ENCODE measurements at regions not wholly inside any gene's neighbourhood (a gene's known extent, or its start where the extent isn't known, plus 50 kb on each side); places are given as distances from the start of the nearest gene placed in this dataset.

DNA sequence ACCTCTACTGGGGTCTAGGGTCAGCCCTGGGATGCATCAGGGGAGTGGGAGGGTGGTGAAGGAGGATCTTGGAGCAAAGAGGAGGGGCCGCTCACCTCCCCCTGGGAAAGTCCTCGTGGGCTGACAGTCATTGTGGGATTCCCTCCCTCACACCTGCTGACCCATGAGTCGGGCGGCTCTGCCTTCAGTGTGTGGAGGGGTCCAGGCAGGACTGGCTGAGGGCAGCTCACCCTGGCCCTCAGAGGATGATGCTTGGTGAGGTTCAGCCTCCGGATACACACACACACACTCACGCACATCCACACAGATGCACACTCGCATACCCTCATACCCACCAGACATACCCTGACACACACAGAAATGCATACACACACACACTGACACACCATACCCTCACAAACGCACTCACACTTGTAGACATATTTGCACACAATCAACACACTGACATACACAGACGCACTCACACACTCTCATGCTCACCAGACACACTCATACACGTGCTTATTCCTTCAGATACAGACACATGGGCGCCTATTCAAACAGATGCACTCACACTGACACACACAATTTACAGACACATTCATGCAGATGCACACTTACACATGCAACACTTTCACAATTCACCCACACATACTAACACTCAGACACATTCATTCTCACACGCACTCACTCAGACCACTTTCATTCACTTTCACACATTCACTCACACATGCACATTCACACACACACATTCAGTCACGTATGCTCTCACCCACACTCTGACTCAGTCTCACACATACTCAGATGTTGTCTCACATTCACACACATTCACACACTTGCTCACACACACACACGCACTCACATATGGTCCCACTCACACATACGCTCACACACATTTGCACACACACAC lies 105.1 kb upstream of the RPL38 start:
- DNase-seq: no peak

DNA sequence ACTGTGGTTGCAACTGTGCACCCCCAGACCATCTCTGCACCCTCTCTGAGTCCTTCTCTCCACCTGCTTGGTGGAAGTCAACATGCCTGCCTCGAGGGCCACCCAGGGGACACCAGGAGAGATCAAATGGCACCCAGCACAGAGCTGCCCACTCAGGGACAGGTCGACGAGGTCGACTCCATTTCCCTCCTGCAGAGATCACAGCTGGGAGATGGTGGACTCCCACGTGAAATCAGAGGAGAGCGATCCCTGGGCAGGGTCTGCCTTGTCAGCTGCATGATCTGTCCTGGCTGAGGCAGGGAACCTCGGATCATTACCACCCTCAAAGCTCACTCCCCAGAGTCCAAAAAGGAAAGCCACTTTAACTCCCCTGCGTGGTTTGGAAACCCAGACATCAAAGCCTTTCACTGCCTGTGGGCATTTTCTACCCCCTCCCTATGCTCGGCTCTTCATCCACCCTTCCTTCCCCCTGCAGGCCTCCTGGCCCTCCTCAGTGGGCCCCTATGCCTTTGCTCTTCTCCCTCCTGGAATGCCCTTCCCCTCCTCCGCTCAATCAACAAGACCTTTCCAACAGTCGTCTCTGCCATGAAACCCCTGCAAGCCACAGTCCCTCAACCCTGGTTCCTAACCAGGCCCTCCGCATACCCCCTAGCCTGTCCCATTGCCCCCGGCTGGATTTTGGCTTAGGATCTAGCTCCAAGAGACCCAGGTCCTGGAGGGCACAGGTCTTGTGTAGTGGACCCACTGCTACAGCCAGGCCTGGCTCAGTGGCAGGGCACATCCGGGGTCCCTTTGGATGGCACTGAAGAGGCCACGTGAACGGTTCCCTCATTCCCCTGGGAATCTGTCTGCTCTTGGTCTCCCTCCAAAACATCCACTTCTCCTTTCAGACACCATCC lies 103.8 kb upstream of the RPL38 start:
- no peak for DNase-seq

DNA sequence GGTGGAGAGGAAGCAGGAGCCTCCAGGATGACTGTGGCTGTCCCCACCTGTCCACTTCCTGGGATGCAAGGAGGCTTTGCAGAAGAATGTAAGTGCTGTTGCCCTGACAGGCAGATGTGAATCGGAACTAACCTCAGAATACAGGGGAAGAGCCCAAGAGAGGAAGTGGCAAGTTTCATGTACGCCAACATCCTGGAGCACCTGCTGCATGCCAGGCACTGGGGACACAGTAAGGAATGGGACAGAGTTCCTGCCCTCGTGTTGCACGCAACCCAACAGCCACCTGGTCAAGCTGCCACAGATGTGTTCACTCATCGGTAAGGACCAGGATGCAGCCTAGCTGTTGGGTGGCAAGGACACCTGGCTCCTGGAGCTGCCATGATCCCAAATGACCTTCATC lies 98.6 kb upstream of the RPL38 start:
- no peak for DNase-seq

DNA sequence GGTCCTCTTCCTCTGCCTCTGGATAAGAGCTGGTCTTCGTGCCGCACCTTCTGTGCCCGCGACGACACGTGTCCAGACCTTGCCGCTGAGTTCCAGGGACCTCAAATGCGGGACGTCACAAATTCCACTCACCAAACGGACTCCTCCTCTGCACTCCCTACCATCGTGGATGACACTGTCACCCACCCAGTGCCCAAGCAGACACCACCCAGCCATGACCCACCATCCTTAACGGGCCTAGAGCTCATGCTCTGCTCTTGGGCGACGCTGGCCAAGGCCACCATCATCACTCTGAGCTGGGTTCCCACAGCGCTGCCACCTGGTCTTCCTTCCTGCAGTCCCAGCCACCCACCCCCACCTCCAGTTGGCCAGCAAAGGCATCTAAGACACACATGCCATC lies 96.4 kb upstream of the RPL38 start:
- DNase-seq: no peak

DNA sequence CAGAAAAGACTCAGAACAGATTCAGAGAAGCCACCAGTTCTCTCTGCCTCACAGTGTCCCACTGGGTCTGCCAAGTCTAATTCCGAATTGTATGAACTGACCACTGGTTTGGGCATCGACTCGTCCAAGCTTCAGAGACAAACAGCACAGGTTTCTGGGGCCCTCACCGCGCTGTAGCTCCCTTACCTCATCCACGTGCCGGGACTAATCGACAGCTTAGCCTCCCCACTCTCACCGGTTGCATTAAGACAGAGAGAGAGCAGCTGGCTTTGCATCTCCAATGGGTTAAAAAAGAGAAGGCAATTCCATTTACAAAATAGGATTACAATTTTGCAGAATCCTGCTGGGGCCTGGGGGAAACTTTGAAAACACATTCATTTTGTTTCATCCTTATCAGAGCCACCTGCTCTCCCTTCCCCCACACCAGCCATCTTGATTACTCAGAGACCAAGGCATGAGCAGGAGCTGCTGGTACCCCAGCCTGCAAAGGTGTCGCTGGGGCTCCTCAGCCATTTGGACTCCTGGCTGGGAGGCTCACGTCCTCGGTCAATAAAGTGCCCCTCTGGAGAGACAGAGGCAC lies 95.3 kb upstream of the RPL38 start:
- no peak for DNase-seq

DNA sequence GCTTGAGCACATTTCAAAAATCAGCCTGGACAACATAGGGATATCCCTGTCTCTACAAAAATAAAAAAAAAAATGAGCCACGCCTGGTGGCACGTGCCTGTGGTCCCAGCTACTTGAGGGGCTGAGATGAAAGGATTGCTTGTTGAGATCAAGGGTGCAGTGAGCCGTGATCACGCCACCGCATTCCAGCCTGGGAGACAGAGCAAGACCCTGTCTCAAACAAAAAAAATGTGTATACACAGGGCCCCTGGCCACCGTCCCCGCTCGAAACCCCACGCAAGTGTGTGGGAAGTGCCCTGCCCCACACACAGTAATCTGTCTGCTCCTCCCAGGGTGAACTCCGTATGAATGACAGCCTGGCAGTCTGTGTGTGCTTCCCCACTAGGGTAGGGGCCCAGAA lies 93.0 kb upstream of the RPL38 start:
- no peak for DNase-seq

DNA sequence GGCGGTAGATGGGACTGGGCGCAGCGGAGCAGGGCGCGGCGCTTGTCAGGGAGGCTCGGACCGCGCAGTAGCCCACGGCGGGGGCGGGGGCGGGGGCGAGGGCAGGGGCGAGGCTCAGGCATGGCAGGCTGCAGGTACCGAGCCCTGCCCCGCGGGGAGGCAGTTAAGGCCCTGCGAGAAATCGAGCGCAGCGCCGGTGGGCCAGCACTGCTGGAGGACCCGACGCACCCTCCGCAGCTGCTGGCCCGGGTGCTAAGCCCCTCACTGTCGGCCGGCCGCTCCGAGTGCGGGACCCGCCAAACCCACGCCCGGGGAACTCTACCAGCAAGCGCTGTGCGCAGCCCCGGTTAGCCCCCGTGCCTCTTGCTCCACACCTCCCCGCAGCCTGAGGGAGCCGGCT lies 90.2 kb upstream of the RPL38 start:
- DNase-seq: no peak

DNA sequence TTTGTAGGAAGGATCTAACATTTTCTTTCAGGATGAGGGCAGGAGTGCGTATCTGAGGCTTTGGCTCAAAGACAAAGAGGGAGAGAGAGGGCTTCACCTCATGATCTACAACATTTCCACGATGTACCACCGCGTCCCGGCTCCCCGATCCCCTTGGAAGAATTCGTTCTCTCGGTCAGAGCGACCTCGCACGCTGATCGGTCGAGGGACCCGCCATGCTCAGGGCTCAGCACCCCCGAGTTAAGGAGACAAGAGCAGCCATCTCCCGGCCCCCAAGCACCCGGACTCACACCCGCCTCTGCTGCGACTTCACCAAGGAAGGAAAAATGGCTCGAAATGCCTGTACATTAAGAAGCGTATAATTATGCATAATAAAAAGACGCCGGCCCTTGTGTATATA lies 89.5 kb upstream of the RPL38 start:
- DNase-seq: no peak

DNA sequence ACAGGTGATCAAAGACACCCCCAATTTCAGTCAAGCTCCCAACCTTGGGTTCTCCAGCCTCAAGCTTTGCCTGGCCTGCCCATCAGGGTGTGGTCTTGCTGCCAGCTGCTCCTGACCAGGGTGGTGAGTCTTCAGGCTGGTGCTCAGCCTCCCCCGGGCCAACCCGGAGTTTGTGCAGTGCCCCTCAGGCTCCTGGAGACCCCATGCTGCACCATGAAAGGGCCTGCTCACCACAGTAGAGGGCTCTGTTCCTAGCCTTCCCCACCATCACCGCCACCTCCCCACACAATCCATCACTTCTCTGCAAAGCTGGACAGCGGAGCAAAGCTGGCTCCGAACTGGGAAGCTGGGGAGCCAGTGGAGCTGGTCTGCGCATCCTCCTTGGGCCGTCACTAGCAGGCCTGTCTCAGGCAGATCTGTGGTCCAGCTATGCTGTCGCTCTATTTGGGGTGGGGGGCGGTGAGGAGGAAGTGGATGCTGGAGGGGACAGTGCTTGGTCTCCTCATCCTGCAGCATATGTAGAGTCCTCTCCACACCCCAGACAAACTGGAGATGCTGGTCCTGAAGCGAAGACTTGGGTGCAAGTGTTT lies 88.5 kb upstream of the RPL38 start:
- no peak for DNase-seq

DNA sequence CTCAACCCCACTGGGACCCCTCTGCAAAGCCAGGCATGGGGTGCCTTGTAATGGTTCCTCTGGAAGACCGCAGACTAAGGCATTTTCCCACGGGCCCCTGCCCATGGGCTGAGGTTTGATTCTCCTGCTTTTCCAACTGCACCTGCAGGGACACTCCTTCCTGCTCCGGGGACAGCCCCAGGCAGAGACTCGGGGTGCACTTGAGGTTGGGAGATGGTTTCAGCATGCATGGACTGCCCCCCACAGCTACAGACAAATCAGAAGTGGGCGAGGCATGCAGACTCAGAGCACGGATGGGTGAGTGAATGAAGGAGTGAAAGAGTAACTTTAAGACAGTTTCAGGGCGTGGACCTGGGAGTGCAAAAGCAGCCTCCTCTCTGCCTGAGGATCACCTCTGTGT lies 87.9 kb upstream of the RPL38 start:
- DNase-seq: no peak

DNA sequence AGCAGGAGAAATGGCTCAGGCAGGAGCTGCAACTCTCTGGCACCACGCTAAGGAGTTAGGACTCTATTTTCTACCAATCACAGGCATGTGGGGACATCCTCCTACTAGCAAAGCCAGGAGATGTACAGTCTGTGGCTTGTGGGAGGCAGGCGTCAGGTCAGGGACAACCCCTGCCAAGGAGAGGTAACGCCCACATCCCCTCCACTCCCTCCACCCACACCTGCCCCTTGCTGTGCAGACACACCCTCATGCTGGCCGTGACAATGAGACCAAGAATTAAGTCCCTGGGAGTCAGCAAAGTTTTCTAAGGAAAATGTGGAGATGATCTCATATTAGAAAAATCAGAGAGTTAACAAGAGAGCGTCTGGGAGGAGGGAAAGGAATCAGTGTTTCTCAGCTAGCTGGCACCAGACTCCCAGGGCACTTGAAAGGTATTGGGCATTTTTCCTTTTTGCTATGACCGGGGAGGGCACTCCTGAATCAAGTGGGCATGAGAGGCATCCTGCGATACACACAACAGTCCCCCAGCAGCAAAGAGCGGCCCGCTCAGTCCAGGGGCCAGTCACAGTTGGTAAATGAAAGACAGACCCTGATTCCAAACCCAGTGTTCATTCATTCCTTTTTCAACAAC lies 87.3 kb upstream of the RPL38 start:
- DNase-seq: no peak

DNA sequence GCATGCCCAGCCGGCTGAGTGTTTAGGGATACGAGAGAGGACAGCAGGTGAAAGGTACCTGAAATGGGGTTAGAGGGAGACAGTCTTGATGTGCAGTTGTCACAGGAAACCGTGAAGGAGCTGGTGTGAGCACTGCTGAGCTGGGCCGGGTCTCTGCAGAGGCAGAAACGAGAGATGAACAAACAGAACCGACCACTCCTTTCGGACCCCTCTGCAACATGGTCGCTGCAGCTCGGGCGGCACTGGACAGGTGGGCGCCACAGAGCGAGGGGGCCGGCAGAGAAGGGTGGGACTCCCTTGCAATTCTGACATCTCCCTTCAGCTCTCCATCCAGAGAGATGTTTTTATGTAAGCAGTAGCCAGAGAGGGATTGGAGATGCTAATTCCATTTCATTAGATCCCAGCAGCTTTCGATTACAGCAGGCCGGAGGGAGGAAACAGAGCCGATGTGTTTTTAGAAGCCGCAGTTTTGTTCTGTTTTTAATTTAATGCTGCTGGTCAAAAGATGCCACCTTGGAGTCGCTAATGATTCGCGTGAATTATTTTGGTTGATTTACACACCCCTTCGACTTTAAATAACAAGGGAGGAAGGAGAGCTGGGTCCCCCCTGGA lies 86.3 kb upstream of the RPL38 start:
- no peak for DNase-seq

DNA sequence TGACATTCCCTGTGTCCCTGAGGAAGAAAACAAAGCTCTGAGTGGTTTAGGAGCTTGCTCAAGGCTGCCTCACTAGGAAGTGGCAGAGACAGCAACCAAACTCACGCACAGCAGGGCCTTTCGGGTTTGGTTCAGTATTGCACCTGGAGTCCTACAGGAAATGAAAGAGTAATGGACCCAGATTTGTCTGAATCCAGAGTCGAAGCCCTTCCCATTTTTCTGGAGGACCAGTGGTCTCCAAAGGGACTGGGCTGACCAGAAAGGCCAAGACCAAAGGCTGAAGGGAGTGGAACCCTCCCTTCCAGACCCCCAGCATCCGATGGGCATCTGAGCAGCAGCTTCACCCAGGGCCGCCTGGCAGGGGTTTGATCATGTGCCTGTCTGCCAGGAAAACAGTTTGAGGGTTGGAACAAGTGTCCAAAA lies 85.5 kb upstream of the RPL38 start:
- no peak for DNase-seq

DNA sequence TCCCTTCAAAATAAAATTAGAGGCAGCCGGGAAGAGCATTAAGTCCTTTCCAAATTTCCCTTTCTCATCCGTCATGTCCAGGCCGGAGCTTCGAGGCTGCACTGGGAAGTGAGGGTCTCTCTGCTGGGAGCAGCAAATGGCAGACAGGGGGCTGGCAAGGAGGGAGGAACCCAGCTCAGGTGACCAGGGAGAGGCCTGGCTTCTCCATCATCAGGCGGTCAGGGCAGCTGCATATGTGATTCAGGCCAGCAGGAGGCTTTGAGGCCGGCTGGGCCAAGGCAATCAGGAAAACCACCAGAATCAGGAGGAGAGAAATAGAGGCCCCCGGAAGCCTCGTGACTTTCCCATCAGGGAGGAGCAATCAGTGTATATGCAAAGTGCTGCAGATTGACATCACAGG lies 85.0 kb upstream of the RPL38 start:
- no peak for DNase-seq

DNA sequence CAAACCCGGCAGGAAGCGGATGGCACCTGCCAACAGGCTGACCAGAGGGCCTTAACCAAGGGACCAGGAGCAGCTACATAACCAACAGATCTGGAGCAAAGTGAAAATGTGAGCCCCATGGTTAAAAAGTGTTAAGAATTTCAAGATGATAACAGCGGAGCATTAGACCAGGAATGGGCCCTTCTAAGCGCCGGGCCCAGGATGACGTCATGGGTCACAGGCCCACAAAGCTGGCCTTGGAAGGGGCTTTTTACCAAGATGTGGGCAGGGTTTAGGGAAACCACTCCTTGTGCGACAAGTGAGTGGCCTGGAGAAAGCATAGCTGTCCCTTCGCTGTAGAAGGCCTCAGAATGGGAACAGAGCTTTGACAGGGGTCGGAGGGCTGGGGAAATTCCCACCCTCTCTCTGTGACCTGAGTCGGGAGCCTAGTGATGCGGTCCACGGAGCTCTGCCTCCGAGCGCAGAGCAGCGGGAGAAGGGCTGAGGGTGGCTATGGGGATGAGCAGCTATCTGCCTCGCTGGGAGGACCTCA lies 84.4 kb upstream of the RPL38 start:
- DNase-seq: no peak

DNA sequence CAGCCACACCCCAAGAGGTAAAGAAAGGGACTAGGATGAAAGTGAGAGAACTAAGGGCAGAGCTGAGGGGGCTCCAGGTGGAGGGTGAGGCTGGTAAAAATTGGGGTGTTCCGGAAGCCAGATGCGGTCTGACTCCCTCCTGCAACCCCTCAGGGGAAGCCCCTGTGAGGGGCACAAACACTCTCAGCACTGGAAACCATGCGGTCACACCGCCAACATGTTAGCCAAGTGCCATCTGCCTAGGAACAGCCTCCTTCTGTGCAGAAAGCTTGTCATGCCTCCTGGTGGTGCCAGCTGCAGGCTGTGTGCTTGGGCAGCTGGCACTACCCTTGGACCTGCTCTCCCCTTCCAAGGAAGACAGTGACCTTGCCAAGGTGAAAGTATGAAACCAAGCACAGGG lies 83.5 kb upstream of the RPL38 start:
- no peak for DNase-seq

DNA sequence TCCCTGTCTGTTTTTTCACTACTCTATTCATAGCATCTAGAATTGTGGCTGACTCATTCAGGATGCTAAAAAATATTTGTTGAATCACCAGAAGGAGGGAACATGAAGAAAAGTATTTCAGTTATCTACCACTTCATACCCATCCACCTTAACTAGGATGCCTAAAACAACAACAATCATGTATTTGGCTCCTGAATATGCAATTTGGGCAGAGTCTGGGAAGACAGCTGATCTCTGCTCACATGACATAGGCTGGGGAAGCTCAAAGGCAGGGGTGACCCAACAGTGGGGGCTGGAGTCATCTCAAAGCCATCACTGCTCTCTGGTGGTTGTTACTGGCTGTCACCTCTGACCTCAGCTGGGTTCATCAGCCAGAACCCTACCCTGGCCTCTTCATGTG lies 80.1 kb upstream of the RPL38 start:
- no peak for DNase-seq

DNA sequence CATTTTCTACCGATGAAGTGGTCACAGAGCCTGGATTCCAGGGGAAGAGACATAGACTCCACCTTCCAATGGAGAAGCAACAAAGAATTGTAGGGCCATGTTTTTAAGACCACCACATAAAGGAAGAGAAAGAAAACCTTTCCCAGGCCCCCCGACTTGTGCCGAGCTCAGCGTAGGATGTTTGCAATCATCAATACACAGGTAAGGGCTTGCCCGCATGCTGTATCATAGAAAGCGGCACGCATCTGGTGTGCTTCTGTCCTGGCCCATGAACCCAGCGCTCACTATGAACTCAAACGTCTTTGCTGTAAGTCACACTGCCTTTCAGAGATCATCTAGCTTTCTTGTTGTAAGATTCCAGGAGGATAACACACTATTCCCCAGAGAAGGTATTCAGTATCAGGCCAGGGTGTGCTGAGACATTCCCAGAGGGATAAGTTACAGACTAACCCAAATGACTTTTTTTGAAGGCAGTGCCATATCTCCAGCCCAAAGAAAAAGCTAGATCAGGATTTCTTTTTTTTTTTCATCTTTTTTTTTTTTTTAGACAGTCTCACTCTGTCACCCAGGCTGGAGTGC lies 79.5 kb upstream of the RPL38 start:
- no peak for DNase-seq

DNA sequence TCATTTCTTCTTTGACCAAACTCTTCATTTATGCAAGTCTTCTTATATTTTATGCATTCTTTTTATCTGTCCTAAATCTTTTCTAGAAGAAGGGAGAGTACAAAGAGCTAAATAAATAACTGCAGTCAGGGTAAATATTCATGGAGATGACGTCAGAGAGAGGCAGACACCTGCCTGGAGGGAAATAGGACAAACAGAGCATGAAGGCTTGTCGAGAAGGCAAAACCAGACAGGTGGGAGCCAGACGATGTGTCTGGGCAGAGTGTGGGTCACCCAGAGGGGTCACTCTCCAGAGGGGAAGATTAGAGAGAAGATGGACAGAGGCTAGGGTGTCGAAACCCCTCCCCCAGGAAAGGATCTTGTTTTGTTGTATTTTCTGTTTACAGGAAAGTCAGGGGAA lies 78.3 kb upstream of the RPL38 start:
- DNase-seq: no peak

DNA sequence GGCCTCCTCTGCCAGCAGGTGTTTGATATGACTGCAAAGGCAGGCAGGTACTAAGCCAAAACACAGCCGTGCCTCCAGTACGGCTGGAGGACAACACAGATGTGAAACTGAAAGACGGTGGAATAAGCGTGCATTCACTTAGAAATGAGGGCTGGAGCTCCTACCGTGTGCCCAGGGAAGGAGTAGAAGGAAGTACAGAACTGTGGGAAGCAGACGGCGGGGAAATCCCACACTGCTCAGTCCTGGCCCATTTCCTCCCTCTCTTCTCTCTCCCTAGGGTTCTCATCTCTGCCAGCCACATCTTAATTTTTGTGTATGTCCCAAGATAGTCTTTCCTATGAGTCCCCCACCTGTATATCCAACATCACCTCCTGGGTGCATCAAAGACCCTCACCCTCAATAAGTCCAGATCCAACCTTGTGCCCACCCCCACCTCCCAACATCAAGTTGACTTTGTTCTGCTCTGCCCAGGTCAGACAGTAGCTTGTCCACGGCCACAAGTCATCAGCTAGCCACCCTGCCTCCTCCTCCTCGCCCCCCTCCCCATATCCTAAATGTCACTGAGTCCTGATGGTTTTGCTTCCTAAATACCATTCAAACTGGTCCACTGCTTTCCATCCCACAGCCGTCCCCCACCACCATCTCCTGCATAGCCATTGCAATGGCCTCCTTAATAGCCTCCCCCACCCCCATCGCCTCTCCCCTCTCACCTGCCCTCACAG lies 77.1 kb upstream of the RPL38 start:
- no peak for DNase-seq

DNA sequence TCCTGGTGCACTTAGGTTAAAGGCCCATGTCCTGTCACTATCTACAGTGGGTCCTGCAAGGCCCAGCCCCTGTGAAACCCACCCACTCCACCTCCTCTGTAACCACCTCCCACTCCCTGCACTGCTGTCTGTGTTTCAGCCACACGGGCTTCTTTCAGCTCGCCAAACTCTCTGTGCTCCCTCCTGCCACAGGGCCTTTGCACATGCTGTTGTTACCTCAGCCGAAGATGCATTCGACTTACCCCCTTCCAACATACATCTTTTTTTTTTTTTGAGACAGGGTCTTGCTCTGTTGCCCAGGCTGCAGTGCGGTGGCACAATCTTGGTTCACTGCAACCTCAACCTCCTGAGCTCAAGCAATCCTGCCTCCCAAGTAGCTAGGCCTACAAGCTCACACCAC lies 76.5 kb upstream of the RPL38 start:
- no peak for DNase-seq
